IMR-90 (cell line): ENCODE measurements at regions not wholly inside any gene's neighbourhood (a gene's known extent, or its start where the extent isn't known, plus 50 kb on each side); places are given as distances from the start of the nearest gene placed in this dataset.

Experiments
- BHLHE40 ChIP-seq: fragments of 150-350 bp; IDR thresholded peaks from 2 replicates; pipeline ENCODE4 v1.6.1; 2016; ENCODE audit warnings: mild to moderate bottlenecking, low read depth, low read length
- CEBPB ChIP-seq: IDR thresholded peaks from 2 replicates; pipeline ENCODE4 v1.6.1; 2012; ENCODE audit warnings: low read depth, low read length, improper control_type of control experiment
- CTCF ChIP-seq: conservative IDR thresholded peaks from 2 replicates; pipeline ENCODE4 v1.5.1; 2012; ENCODE audit warnings: mild to moderate bottlenecking, low read depth, low read length, improper control_type of control experiment
- FOS ChIP-seq: fragments of 150-350 bp; IDR thresholded peaks from 2 replicates; pipeline ENCODE4 v1.6.1; 2016; ENCODE audit warnings: low read depth, low read length
- MAFK ChIP-seq: IDR thresholded peaks from 2 replicates; pipeline ENCODE4 v1.6.1; 2012; ENCODE audit warnings: low read depth, low read length, improper control_type of control experiment
- MXI1 ChIP-seq: IDR thresholded peaks from 2 replicates; pipeline ENCODE4 v1.6.1; 2012; ENCODE audit warnings: low read depth, mild to moderate bottlenecking, low read length, moderate library complexity, borderline replicate concordance
- POLR2A ChIP-seq: IDR thresholded peaks from 2 replicates; pipeline ENCODE4 v1.6.1; 2012; ENCODE audit warnings: mild to moderate bottlenecking, low read depth, low read length
- RAD21 ChIP-seq: IDR thresholded peaks from 2 replicates; pipeline ENCODE4 v1.6.1; 2012; ENCODE audit warnings: low read length, improper control_type of control experiment
- SMC3 ChIP-seq: fragments of 150-350 bp; IDR thresholded peaks from 2 replicates; pipeline ENCODE4 v1.6.1; 2016; ENCODE audit warnings: low read depth, mild to moderate bottlenecking, antibody characterized with exemption, low read length, moderate library complexity

- TF ChIP-seq CTCF (no peak), POLR2A (no peak), CEBPB (no peak), FOS (no peak), MAFK (no peak), BHLHE40 (no peak), MXI1 (no peak), RAD21 (no peak), SMC3 (no peak)
Measured at GRCh38 chr9:89928521-89929275, 323.9 kb downstream of the GADD45G start.
